ENCODE measurements at regions not wholly inside any gene's neighbourhood (a gene's known extent, or its start where the extent isn't known, plus 50 kb on each side); places are given as distances from the start of the nearest gene placed in this dataset.

DNA sequence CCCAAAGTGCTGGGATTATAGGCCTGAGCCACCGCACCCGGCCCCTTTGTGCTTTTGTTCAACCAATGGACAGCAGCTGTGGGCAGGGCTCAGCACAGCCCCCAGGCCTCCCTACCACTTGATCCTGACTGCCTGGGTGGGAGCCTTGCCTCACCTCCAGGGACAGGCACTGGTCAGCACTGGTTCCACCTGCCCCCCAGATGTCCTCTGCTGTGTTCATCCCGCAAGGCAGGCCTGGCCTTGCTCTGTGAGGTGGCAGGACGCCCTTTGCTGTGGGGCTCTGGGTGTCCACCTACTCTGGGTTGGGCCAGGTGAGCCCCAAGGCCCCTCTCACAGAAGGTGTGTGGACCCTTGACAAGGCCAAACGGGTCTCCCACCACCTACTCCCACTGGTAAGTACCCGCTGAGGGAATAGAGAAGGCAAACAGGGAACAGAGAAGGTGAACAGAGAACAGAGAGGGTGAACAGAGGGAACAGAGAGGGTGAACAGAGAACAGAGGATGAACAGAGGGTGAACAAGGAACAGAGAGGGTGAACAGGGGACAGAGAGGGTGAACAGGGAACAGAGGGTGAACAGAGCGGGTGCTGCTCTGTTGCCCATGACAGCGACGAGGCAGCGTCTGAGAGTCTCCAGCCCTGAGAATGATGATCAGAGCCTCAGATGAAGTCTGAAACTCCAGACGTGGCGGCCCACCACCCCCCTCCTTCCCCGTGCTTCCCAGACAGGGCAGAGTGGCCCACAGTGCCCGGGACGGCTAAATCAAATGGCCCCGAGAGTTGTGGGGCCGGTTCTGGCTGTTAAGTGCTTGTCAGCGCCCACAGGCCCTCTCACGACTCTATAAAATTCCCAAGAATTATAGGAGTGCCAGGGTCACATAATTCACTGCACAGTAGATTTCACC is 55.0 kb upstream of the NKX1-1 start:
- TF ChIP-seq CTCF (IDR thresholded peaks at IDR 0.05) (no peak), POLR2A (IDR thresholded peaks at IDR 0.05) (no peak), EP300 (IDR thresholded peaks at IDR 0.05) (no peak)
